ENCODE measurements at regions not wholly inside any gene's neighbourhood (a gene's known extent, or its start where the extent isn't known, plus 50 kb on each side); places are given as distances from the start of the nearest gene placed in this dataset.

- CTCF ChIA-PET = no interaction called here
- POLR2A ChIA-PET = no interaction called here
Measured at GRCh38 chr20:4532772-4533171, 153.5 kb upstream of the PRNP start.

DNA sequence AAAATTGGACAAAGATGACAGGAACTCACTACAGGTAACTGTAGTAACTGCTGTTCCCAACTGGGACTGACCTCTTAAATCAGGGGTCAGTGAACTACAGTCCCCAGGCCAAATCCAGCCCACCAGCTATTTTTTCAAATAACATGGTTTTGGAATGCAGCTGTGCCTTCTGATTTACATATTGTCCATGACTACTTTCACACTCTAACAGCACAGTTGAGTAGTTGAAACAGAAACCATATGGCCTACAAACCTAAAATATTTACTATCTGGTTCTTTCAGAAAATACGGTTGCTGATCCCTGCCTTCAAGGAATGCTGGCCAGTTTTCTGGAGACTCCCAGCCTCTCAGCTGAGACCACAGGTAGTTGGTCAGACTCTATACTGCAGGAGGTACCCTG is 161.5 kb upstream of the PRNP start:
- POLR2A ChIA-PET = no interaction called here
- CTCF ChIA-PET = no interaction called here

DNA sequence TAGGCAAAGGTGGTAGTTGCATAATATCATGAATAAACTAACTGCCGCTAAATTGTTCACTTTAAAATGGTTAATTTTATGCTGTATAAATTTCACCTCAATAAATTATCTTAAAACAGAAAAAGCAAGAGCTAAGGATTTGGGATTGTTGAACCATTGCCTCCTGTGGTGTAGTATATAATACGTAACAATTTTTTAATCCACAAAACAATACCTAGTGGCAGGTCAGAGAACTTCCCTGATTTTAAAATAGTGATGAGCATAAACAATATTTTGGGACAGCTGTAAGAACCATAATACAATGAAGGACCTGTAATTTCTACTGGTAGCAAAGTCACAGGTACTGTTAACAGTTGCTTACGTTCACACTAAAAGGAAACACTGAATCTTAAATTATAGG is 161.9 kb upstream of the PRNP start:
- CTCF ChIA-PET = no interaction called here
- POLR2A ChIA-PET = no interaction called here

DNA sequence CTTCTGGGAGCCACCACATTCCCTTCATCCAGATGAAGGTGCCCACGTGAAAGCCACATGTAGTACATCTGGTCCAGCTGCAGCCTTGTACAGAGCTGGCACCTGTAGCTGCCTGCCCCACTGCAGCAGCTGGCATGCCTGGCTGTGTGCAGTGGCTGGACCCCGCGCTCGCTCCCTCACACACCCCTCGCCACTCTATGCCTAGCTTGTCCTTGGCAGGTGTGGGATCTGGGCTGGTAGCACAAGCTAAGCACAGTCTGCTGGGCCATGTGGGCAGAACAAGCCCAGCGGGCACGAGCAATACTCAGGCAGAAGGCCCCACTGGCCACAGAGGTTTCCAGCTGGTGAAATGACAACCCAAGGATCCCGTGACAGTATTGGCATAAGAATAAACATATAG is 163.9 kb upstream of the PRNP start:
- ChIA-PET POLR2A (no interaction called here), CTCF (no interaction called here)

DNA sequence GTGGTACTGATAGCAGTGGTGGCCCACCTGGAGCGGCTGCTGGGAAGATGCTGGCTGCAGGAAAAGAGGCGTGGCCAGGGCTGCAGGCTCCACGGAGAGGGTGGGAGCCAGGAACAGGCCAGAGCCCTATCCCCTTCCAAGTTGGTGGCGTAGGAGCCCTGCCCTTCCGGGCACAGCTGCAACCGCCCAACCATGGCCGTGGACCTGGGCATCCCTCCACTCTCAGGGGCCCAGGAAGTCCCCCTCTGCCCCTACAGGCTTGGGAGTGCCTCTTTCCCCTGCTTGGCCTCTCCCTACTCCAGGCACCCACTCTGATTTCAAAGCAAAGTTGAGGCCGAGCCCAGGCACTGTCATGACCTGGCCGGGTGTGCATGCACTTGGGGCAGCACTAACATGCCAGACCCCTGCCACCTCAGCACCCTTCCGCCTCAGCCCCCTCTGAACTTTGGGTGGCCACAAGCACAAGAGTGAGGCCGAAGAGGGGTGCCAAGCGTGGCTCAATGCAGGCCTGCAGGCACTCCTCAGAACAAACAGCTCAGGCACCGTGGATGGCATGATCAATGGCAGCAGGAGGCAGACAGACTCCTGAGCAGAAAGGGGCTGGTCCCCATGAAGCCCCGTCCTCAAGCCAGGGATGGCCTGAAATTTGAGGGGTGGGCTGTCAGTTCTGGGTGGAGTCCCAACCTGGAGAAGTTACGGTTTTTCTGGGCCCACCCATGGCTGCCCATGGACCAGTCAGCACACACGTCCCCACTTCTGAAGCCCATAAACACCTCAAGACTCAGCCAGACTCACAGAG is 164.9 kb upstream of the PRNP start:
- CTCF ChIA-PET = no interaction called here
- POLR2A ChIA-PET = no interaction called here

GRCh38 chr20:4519534-4519933 is 166.7 kb upstream of the PRNP start:
- POLR2A ChIA-PET = no interaction called here
- CTCF ChIA-PET = no interaction called here

GRCh38 chr20:4516876-4517275 is 169.4 kb upstream of the PRNP start:
- CTCF ChIA-PET = no interaction called here
- POLR2A ChIA-PET = no interaction called here

DNA sequence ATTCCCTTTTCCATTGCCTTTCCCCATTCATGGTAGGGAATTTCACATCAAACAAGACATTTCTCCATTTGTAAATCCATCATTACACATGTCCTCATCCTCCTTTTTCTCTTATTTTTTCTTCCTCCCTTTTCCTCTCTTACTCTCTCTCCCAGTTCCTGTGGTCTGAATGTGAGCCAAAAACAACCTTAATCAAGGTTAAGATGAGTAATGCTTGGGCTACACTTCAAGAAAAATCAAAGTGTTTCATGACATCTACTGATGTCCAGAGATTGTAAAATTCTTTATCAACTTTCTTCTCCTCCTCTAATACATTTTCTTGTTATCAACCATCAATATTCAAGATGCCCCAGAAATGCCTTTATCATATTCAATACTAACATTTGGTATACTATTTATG is 172.5 kb upstream of the PRNP start:
- ChIA-PET POLR2A (no interaction called here), CTCF (no interaction called here)

GRCh38 chr20:4512891-4513550 is 173.2 kb upstream of the PRNP start:
- POLR2A ChIA-PET = no interaction called here
- CTCF ChIA-PET = no interaction called here

- ChIA-PET POLR2A (no interaction called here), CTCF (no interaction called here)
Measured at GRCh38 chr20:4511776-4512175, 174.5 kb upstream of the PRNP start.

- ChIA-PET POLR2A (no interaction called here), CTCF (no interaction called here)
Measured at GRCh38 chr20:4509825-4510522, 176.3 kb upstream of the PRNP start.

- ChIA-PET CTCF (no interaction called here), POLR2A (no interaction called here)
Measured at GRCh38 chr20:4508773-4509172, 177.5 kb upstream of the PRNP start.

DNA sequence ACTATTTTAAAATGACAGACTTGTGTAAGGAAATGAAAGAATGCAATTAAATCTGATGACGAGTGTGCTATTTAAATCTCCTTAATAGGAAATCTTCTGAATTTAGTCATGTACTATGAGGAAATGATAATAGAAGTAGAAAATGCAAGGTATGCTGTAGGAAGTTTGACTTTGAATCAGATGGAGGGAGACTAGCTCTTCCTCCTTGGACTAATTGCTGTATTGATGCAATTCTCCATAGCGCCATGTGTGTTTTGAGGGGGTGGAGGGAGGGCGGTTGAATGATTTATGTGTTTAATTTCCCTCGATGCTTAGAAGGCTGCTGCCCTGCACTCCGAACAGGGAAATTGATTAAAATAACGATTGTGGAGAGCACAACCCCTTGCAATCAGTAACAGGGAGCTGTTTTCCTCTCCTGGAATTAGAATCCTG is 179.0 kb upstream of the PRNP start:
- ChIA-PET POLR2A (no interaction called here), CTCF (no interaction called here)

DNA sequence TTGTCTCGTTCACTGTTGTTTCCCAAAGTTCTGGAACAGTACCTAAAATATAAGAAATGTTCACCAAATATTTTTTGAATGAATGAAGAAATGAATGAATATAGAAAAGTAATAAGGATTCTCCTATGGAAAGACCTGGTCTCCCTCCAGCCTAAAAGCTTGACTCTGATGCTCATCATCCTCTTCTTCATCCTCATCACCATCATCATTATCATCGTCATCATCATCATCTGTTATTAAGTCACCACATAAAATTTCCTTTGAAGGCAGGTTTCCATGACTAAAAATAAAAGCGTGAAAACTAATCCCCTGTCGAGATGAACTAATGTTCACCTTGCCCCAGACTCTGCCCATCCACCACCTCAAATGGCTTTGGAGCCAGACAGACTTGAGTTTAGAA is 181.4 kb upstream of the PRNP start:
- POLR2A ChIA-PET = no interaction called here
- CTCF ChIA-PET = no interaction called here

- ChIA-PET POLR2A (no interaction called here), CTCF (no interaction called here)
Measured at GRCh38 chr20:4502756-4503155, 183.5 kb upstream of the PRNP start.

GRCh38 chr20:4493386-4493785 is 192.9 kb upstream of the PRNP start:
- POLR2A ChIA-PET = no interaction called here
- CTCF ChIA-PET = no interaction called here

GRCh38 chr20:4491643-4492042 is 194.6 kb upstream of the PRNP start:
- CTCF ChIA-PET = no interaction called here
- POLR2A ChIA-PET = no interaction called here

- ChIA-PET POLR2A (no interaction called here), CTCF (no interaction called here)
Measured at GRCh38 chr20:4490606-4491280, 195.5 kb upstream of the PRNP start.

- CTCF ChIA-PET = no interaction called here
- POLR2A ChIA-PET = no interaction called here
Measured at GRCh38 chr20:4490045-4490444, 196.2 kb upstream of the PRNP start.

DNA sequence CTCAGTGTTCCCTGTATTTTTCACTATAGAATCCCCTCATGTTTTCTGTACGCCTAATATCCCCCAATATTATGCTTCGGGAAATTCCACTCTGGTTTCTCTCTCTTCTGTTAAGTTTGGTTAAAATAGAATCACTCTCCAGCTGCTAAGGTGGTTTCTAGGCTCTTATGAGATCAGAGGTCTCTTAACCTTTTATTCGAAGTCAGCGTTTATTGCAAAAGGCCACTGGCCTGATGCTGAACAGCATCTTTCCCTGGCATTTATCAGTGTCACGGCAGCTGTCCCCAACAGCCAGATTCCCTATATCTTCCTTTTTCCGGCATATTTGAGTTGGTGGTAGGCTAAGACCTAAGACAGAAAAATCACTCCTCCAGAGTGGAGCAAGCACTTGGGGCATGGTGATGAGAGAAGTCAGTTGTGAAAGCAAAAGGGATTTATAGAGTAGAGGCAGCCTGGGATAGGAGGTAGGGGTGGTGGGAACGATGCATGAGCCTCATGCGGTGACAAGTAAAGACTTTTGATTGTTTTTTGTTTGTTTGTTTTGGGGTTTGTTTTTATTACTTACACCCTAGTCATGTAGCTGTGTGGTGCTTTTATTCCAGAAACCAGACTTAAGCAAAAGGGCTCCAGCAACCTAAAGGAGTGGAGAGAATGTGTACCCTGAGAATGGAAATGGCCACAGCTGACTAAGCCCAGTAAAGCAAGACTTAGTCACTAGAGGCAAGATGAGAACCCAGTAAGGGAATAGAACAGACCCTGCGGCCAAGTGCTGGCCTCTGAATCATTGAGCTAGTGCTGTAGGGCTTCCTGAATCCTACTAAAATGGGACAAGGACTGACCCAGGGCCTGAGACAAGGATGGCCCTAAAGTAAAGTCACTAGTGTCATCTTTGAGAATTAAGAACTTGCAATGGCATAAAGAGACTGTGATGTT is 197.6 kb upstream of the PRNP start:
- ChIA-PET CTCF (no interaction called here), POLR2A (no interaction called here)
